ENCODE measurements at regions not wholly inside any gene's neighbourhood (a gene's known extent, or its start where the extent isn't known, plus 50 kb on each side); places are given as distances from the start of the nearest gene placed in this dataset.

GRCh38 chr12:77214136-77214535 is 148.8 kb upstream of the E2F7 start:
- dilution Hi-C loops (cut with MboI; ENCODE audit: extremely low pct_ligation_motif_present, low sequenced_read_pairs) = no loop called here
- Histone ChIP-seq H3K4me1 (ENCODE audit: control insufficient read depth, extremely low read depth, insufficient read depth, low read length) (peaks cover 15% of the 10 kb centered on the region), H4K20me1 (replicated peaks; ENCODE audit: control insufficient read depth, extremely low read depth, insufficient read depth, low read length) (no peaks in the 10 kb centered on the region), H3K36me3 (ENCODE audit: control insufficient read depth in 2 of 2, extremely low read depth in 1 of 2, insufficient read depth in 2 of 2, low read length in 2 of 2) (no peaks in the 10 kb centered on the region), H3K27me3 (ENCODE audit: control insufficient read depth in 2 of 2, insufficient read depth in 2 of 2, low read length in 2 of 2) (peaks cover 3% of the 10 kb centered on the region in 2 experiments), H3K9me3 (replicated peaks; ENCODE audit: control insufficient read depth, insufficient read depth, low read length) (no peaks in the 10 kb centered on the region), H3K79me2 (ENCODE audit: control insufficient read depth, insufficient read depth, low read length) (no peaks in the 10 kb centered on the region), H3K9me1 (replicated peaks; ENCODE audit: control insufficient read depth, extremely low read depth, insufficient read depth, low read length) (no peaks in the 10 kb centered on the region), H3K4me3 (replicated peaks in 1 of 3; ENCODE audit: insufficient read depth in 1 of 3, low read depth in 1 of 3, low read length in 3 of 3) (no peak overlapping the region), H3K4me2 (ENCODE audit: insufficient read depth, low read length) (no peak overlapping the region), H3K27ac (ENCODE audit: insufficient read depth, low read depth, low read length) (no peak overlapping the region), H3K9ac (replicated peaks; ENCODE audit: extremely low read depth, insufficient read depth, low read length) (no peak overlapping the region), H2AFZ (ENCODE audit: low read depth, low read length) (no peak overlapping the region)
- TF ChIP-seq POLR2A (IDR thresholded peaks at IDR 0.05; ENCODE audit: low read depth, low read length) (no peak), FOS (IDR thresholded peaks at IDR 0.05; ENCODE audit: borderline replicate concordance, insufficient read depth, low read length) (no peak), MYC (IDR thresholded peaks at IDR 0.05; ENCODE audit: low read depth, low read length) (no peak), GATA2 (IDR thresholded peaks at IDR 0.05; ENCODE audit: insufficient read depth, insufficient read length, low read depth, low read length) (no peak), CTCF (IDR thresholded peaks at IDR 0.05; ENCODE audit: extremely low read depth in 1 of 2, insufficient read depth in 1 of 2, low read depth in 1 of 2, low read length in 2 of 2) (no peak), POLR2AphosphoS5 (IDR thresholded peaks at IDR 0.05; ENCODE audit: insufficient read depth, low read depth, low read length) (no peak), JUN (IDR thresholded peaks at IDR 0.05; ENCODE audit: borderline replicate concordance, insufficient read depth, insufficient read length, low read depth) (no peak)
- POLR2A ChIA-PET = interaction anchor here (0.7 to 0.8 kb wide), 2 partner anchors 17 to 29 kb away, joined by 3 read pairs; no protein-coding TSS in a partner anchor
- no TSS peak for BruUV-seq (replicated peaks)
- no peak for DNase-seq (ENCODE audit: low read depth, low spot score)
- CTCF ChIA-PET = interaction anchor here (1.2 to 1.7 kb wide), 2 partner anchors 10 to 111 kb away, joined by 4 read pairs; no protein-coding TSS in a partner anchor
- FAIRE-seq = no peak
- intact Hi-C loops (cut with micrococcal nuclease) = loop anchor here (5.0 to 10.0 kb wide), 3 partner anchors 198 to 621 kb away; partner anchors contain the start of gene NAV3

All from endothelial cell of umbilical vein (primary cell).